ENCODE measurements at regions not wholly inside any gene's neighbourhood (a gene's known extent, or its start where the extent isn't known, plus 50 kb on each side); places are given as distances from the start of the nearest gene placed in this dataset.

- ATAC-seq (no peak), DNase-seq (no peak)
Measured at GRCh38 chr13:69571606-69572323, 535.9 kb upstream of the ATXN8OS start.

GRCh38 chr13:69567514-69567913, 540.1 kb upstream of the ATXN8OS start:
- ATAC-seq (no peak), DNase-seq (no peak)

- ATAC-seq (no peak), DNase-seq (no peak)
Measured at GRCh38 chr13:69566104-69566716, 541.4 kb upstream of the ATXN8OS start.

- DNase-seq, result peak; percentile 3
- peak; percentile 36 for ATAC-seq
Measured at GRCh38 chr13:69565334-69565733, 542.3 kb upstream of the ATXN8OS start.

GRCh38 chr13:69556540-69557196, 551.0 kb upstream of the ATXN8OS start:
- ATAC-seq (no peak), DNase-seq (no peak)

- ATAC-seq (no peak), DNase-seq (no peak)
Measured at GRCh38 chr13:69553976-69554375, 553.6 kb upstream of the ATXN8OS start.

- DNase-seq, result no peak
- no peak for ATAC-seq
Measured at GRCh38 chr13:69551193-69551592, 556.4 kb upstream of the ATXN8OS start.

GRCh38 chr13:69547780-69548179, 559.8 kb upstream of the ATXN8OS start:
- ATAC-seq (no peak), DNase-seq (no peak)

- DNase-seq (no peak), ATAC-seq (no peak)
Measured at GRCh38 chr13:69545551-69545950, 562.1 kb upstream of the ATXN8OS start.

- DNase-seq, result no peak
- ATAC-seq, result no peak
Measured at GRCh38 chr13:69524459-69525150, 583.0 kb upstream of the ATXN8OS start.

GRCh38 chr13:69496981-69497380, 610.6 kb upstream of the ATXN8OS start:
- DNase-seq (no peak), ATAC-seq (no peak)

- ATAC-seq (no peak), DNase-seq (no peak)
Measured at GRCh38 chr13:69495096-69495495, 612.5 kb upstream of the ATXN8OS start.

- DNase-seq (no peak), ATAC-seq (no peak)
Measured at GRCh38 chr13:69487576-69487975, 620.0 kb upstream of the ATXN8OS start.

- no peak for ATAC-seq
- DNase-seq, result no peak
Measured at GRCh38 chr13:69485991-69486592, 621.5 kb upstream of the ATXN8OS start.

GRCh38 chr13:69477451-69477850, 630.2 kb upstream of the ATXN8OS start:
- ATAC-seq, result no peak
- no peak for DNase-seq

- ATAC-seq, result no peak
Measured at GRCh38 chr13:69474011-69474685, 633.5 kb upstream of the ATXN8OS start.

GRCh38 chr13:69468624-69469023, 639.0 kb upstream of the ATXN8OS start:
- ATAC-seq (no peak), DNase-seq (no peak)

More at GRCh38 chr13:69474011-69474685, 633.5 kb upstream of the ATXN8OS start:
- no peak for DNase-seq

- ATAC-seq (no peak), DNase-seq (no peak)
Measured at GRCh38 chr13:69461397-69461796, 646.2 kb upstream of the ATXN8OS start.

GRCh38 chr13:69459346-69459745, 648.3 kb upstream of the ATXN8OS start:
- no peak for ATAC-seq
- DNase-seq, result no peak

- ATAC-seq (no peak), DNase-seq (no peak)
Measured at GRCh38 chr13:69458013-69458412, 649.6 kb upstream of the ATXN8OS start.

GRCh38 chr13:69450245-69450644, 657.4 kb upstream of the ATXN8OS start:
- DNase-seq (no peak), ATAC-seq (no peak)

- DNase-seq (no peak), ATAC-seq (no peak)
Measured at GRCh38 chr13:69425235-69425634, 682.4 kb upstream of the ATXN8OS start.
